A549 (cell line): ENCODE measurements at regions not wholly inside any gene's neighbourhood (a gene's known extent, or its start where the extent isn't known, plus 50 kb on each side); places are given as distances from the start of the nearest gene placed in this dataset.

Experiments used
- CEBPB ChIP-seq, 2 experiments: fragments of >200 bp in 1 of 2; sonication (Bioruptor Twin) in 1 of 2; formaldehyde crosslinking in 1 of 2; IDR thresholded peaks; 2 replicates each; pipeline ENCODE4 v1.6.1; 2012 to 2016
- POLR2A ChIP-seq: IDR thresholded peaks from 2 replicates; pipeline ENCODE4 v1.6.1; 2012; ENCODE audit warnings: mild to moderate bottlenecking, low read length
- TF ChIP-seq, protein P1 (sequence below): fragments of >200 bp; sonication (Bioruptor Twin); formaldehyde crosslinking; IDR thresholded peaks from 3 replicates; pipeline ENCODE4 v1.5.1; 2016

DNA sequence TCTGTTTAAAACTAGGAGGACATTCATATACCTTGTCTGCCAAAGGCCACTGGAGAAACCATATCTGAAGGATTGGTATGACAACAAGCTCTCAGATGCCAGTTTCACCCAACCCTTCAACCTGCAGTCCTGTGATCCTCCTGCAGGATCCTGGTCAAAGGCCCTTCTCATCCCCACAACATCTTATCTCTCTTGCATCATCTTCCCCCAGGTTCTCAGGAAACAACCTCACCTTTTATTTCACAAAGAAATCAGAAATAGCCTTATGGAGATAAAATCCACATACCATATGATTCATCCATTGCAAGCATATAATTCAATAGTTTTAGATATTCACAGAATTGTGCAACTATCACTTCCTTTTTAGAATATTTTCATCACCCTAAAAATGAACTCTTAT, 104.0 kb upstream of the DSCAM start:
- TF ChIP-seq, protein P1, sequence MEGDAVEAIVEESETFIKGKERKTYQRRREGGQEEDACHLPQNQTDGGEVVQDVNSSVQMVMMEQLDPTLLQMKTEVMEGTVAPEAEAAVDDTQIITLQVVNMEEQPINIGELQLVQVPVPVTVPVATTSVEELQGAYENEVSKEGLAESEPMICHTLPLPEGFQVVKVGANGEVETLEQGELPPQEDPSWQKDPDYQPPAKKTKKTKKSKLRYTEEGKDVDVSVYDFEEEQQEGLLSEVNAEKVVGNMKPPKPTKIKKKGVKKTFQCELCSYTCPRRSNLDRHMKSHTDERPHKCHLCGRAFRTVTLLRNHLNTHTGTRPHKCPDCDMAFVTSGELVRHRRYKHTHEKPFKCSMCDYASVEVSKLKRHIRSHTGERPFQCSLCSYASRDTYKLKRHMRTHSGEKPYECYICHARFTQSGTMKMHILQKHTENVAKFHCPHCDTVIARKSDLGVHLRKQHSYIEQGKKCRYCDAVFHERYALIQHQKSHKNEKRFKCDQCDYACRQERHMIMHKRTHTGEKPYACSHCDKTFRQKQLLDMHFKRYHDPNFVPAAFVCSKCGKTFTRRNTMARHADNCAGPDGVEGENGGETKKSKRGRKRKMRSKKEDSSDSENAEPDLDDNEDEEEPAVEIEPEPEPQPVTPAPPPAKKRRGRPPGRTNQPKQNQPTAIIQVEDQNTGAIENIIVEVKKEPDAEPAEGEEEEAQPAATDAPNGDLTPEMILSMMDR, result no peak
- TF ChIP-seq CEBPB (IDR thresholded peaks at IDR 0.05), result no peak
- TF ChIP-seq POLR2A, result no peak
